Amniotic stem cell (primary cell): ENCODE measurements at regions not wholly inside any gene's neighbourhood (a gene's known extent, or its start where the extent isn't known, plus 50 kb on each side); places are given as distances from the start of the nearest gene placed in this dataset.
"Not testable (repeated sequence)": the region's sequence is repeated elsewhere in the genome, so short reads cannot be mapped to it uniquely, and the experiment has no call there.

Experiments used
- DNase-seq: peaks from one replicate; lab custom pipeline; 2025; lab: John Stamatoyannopoulos, UW

DNA sequence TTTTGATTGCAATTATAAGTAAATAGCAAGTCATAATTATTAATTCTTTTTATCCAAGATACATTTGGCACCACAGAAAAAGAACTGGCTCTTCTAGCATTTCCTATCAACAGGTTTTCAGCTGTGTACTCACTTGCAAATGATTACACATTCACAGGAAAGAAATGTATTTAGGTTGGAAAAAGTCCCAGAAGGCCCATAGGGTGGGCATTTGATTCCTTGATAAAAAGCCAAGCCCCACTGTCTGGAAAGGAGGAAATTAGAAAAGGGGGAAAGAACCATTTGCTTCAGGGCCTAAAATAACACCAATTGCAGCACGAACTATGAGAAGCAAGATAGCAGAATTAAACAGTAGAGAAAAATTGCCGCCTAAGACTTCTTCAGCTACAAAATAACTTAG, 80.8 kb upstream of the COL1A2 start:
- DNase-seq = no peak

DNA sequence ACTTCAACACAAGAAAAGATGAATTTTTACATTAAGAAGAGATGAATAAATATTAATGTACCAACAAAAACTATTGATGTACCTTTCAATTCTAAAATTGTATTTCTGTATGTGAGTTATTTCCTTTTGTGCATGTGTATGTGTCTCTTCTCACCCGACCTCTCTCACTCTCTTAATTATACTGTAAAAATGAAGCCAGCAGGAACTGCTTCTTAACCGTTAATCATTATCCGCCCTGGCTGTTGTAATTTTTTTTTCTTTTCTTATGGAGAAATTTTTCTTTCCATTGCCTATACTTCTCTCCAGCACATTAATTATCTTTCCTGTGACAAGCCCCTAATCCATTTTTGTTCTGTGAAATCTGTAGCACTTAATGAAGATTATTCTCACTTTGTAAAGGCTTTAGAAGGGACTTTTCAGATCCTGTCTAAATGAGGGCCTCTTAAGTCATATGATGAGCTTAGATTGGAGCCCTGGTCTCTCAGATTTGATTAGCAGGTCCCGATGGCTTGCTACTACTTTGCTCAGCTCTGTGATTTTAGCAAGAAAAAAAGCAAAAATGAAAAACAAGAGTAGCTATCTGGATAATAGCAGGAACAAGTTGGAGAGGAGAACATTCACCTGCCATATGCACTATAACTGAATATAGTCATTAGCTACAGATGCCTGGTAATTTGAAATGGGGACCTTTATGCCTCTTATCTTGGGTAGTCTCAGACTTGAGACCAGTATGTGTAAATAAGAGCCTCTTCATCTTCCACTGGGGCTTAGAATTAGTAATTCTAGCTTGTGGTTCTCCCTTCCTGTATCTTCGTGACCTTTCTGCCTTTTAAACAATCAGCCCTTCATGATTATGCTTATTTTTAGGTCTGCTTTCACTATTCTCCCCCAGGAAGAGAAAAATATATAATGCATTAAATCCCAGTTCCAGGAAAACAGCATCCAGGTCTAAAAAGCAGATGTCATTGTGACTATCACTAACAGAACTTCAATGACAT, 80.0 kb upstream of the COL1A2 start:
- no peak for DNase-seq

DNA sequence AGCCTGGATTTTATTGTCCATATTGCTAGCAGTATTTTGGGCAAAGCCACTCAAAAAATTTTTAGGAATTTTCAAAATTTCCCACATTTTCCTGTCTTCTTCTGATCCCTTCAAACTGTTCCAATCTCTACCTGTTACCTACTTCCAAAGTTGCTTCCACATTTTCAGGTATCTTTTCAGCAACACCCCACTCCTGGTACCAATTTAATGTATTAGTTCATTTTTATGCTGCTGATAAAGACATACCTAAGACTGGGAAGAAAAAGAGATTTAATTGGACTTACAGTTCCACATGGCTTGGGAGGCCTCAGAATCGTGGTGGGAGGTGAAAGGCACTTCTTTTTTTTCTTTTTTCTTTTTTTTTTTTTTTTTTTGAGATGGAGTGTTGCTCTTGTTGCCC, 73.6 kb upstream of the COL1A2 start:
- not testable (repeated sequence) for DNase-seq

DNA sequence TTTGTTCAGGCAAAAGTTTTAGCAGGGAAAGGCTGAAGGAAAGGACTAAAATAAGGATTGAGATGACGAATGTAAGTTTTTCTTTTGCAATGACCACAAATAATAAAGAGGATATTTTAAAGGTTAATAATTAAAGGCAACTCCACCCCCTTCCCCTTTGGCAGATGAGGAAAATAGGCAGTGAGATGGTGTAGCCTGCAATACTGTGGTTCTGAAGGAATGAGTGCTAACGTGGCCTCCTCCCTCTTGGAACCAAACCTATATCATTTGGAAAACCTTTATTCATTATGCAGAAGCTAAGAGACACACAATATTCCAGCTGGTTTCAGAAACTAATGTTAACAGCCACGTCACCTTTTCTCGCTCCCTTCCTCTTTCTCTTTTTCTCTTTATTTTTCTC, 70.9 kb upstream of the COL1A2 start:
- DNase-seq = no peak

DNA sequence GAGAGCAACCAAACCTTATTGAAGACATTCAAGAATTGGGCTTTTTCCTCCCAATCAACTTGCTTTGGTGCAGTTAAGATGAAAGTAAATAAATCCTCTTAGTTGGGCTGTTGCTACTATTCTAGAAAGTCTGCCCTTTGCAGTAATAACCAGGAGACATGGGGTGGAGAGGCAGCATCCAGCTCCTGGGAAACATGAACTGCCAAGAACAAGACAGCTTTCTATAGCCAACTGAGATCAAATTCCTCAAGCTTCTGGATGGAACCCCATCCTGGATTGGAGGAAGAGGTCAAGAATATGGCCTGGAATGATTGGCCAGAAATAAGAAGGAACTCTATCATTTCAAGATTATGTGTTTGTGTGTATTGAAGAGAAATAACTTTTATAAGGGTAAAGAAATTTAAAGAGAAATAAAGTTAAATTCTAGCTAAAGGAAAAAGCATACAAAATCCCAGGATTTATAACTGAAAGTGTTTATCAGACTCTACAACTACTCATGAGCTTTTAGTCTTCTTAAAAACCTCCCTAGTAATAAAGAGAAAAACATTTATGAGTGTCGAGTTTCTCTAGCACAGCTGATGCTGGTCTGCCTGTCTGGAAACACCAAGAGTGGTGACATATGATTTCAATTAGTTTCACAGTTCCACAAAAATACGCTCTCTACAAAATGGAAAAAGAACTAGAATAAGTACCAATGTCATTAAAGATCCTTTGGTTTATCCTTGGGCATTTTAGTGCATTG, 70.1 kb upstream of the COL1A2 start:
- no peak for DNase-seq

DNA sequence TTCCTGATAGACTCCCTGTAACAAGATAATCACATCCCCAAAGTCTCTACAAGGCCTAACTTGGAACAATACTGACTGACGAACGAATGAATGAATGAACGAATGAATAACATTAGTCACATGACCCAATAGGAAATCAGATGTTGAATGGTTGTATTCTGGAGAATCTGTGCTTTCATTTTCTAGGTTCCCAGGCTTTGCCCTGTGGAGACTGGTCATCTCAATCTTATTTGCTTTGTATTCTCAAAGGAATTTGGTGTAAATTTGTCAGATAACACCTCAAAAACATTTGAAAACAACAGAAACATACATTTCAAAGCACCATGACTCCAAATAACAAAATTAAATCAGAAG, 69.6 kb upstream of the COL1A2 start:
- no peak for DNase-seq

DNA sequence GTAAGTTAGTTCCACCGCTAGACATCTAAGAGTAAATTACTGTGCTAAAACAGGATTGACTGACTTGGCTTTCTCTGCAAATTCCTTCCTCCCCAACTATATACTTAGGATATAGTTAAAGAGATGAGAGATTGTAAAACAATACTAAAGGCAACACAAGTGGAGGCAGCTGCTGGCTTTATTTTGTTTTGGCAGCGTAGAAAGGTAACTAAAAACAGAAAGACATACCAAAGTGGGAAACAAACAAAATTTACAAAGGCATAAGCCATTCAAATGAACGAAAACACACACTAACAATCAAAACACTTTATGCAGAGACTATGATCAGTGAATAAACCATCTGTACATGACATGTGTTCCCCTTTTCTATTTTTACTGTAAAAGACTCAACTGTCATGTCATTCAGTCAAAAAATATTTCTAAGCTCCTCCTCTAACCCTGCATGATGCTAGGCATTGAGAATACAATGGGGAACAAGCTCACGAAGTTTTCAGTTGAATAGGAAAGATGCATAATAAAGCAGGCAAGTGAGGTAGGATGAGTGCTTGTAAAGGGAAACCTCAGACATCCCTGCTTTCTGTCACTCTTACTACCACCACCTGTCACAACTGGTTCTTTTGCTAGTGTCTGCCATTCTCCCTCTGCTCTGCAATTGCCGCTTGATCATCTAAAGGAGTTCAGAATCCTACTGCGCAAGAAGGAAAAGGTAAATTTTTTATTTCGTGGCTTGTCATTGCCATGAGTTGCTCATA, 64.2 kb upstream of the COL1A2 start:
- no peak for DNase-seq

DNA sequence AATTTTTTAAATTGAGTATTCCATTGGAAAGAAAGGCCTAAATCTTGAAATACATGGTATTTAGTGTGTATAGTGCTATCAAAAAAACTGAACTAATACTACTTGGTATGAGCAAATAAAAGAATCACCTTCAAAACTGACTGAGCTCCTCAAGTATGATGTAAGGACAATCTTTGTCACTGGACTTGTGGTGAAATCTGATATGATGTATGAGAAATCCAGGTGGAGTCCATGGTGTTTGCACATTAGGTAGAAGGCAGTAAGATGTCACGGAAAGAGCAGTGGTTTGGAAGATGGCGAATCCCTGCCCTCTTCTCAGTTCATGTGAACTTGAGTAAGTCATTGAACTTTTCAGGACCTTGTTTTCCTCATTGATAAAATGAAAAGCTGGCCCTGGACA, 62.1 kb upstream of the COL1A2 start:
- DNase-seq = no peak

DNA sequence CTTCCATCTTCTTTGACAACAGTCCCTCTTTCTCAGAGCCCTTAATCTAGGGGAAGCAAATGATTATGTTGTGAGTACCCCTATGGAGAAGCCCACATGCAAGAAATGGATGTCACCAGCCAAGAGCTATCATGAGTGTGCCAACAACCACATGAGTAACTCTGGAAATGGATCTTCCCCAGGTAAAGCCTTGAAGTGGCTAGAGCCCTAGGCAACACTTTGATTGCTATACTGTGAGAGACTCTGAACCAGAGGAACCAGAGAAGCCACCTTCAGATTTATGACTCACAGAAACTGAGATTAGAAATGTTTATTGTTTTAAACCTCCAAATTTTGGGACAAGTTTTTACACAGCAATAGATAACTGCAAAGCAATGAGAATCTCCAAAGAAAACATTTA, 60.9 kb upstream of the COL1A2 start:
- DNase-seq = no peak

DNA sequence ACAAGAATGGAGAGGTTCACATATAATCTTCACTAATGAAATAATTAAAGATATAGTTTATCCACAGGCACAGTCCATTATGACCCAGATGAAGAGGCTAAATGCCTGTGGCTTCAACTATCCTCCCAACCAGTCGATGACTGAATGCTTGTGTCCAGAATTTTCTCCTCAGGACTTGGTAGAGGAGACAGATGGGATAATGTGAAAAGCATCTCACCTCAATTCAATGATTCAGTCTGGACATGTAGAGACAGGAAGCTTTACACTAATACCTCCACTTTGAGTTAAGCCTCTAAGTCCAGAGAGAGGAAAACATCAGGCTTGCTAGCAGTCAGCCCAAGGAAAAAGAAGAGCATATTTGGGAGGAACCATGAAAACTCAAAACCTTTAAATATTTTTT, 59.1 kb upstream of the COL1A2 start:
- no peak for DNase-seq

DNA sequence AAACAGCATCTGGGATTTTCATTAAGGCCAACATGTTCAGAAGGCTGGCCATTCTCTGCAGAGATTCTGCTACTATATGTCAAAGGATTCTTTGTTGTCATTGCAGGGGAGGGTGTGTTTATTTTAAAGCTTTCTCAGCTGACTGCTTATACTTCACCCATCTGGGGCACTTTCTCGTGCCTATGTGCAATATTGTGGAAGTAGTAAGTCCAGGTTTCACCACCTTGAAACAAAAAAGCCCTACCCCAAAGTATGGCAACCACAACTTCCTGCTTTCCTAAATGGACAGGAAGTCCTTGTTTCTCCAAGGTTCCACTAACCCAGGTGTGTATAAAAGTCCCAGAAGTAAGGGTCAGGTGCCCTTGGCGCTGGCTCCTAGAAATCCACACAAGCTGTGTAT, 58.7 kb upstream of the COL1A2 start:
- DNase-seq = no peak

DNA sequence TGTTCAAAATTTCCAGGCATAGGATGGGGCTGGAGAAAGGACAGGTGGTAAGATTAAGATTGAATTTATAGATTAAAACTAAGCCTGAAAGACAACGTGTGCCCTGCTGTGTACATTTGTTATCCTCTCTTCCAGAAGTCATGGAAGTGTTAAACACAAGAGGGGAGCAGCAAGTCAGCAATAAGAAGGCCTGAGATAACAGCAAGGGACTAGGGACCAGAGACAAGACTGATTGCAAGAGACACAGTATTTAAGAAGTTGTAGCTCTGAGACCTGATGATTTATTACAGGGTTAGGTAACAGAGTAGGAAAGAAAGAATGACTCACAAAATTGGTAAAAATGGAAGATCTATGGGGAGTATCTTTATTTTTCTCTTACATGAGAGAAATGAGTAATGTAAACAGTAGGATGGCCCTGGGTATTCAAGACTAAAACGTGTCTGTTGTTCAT, 55.7 kb upstream of the COL1A2 start:
- no peak for DNase-seq

DNA sequence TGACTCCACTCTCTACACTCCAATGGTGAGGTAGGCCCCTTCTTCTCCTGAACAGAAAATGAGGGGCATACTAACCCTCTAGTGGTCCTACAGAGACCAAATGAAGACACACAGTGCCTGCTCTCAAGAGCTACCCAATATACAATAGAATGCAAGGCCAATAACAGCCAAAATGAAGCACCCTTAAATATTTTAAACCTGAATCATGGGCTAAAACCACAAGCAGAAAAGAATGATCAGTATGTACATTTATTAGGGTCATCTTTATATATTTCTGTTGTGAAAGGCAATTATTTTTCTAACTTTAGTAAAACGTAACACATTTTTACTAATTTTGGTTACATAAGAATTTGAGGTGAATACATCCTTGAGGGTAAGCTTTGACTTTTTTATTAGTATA, 49.9 kb upstream of the COL1A2 start:
- no peak for DNase-seq
